Vagina (tissue), 2 donors: ENCODE measurements at regions not wholly inside any gene's neighbourhood (a gene's known extent, or its start where the extent isn't known, plus 50 kb on each side); places are given as distances from the start of the nearest gene placed in this dataset.
"Not testable (repeated sequence)": the region's sequence is repeated elsewhere in the genome, so short reads cannot be mapped to it uniquely, and the experiment has no call there.

Experiments
- DNase-seq, 2 donors: peaks; one replicate each; pipeline ENCODE4 v3.0.0-alpha.2; 2017; ENCODE audit errors: extremely low spot score in 2 of 2
- H3K27ac ChIP-seq: fragments of 200-600 bp; sonication (generic); one replicate; pipeline ENCODE4 v1.5.1; 2019
- H3K27me3 ChIP-seq: fragments of 200-600 bp; sonication (generic); one replicate; pipeline ENCODE4 v1.5.1; 2019
- H3K36me3 ChIP-seq, 2 donors: fragments of 200-600 bp; sonication (generic); one replicate each; pipeline ENCODE4 v1.5.1; 2017 to 2019
- H3K4me1 ChIP-seq: fragments of 200-600 bp; sonication (generic); one replicate; pipeline ENCODE4 v1.5.1; 2019
- H3K4me3 ChIP-seq, 2 donors: fragments of 200-600 bp; sonication (generic); 1 replicate in 1 of 2; 2 replicates in 1 of 2; pipeline ENCODE4 v1.5.1; 2016 to 2019
- H3K9me3 ChIP-seq: fragments of 200-600 bp; sonication (generic); one replicate; pipeline ENCODE4 v1.5.1; 2019
- CTCF ChIP-seq, 3 experiments: fragments of 450-650 bp in 2 of 3; fragments of 200-600 bp in 1 of 3; sonication (generic) in 1 of 3; IDR thresholded peaks; one replicate each; pipeline ENCODE4 v1.5.1; 2017 to 2019; ENCODE audit warnings: antibody characterized with exemption in 3 of 3, mild to moderate bottlenecking in 2 of 3, moderate library complexity in 2 of 3
- POLR2A ChIP-seq, 2 donors: fragments of 450-650 bp; IDR thresholded peaks; one replicate each; pipeline ENCODE4 v1.6.1; 2017; ENCODE audit warnings: antibody characterized with exemption in 2 of 2, mild to moderate bottlenecking in 2 of 2, moderate library complexity in 2 of 2
- POLR2AphosphoS5 ChIP-seq, 2 donors: sonication (generic); formaldehyde crosslinking; IDR thresholded peaks; one replicate each; pipeline ENCODE4 v1.9.0; 2017; ENCODE audit warnings: antibody characterized with exemption in 2 of 2, mild to moderate bottlenecking in 2 of 2, low read depth in 1 of 2; ENCODE audit not compliant: insufficient read depth in 1 of 2
- intact Hi-C: fragments of 100-400 bp; cut with DNase I; formaldehyde crosslinking; loops from one replicate; pipeline ENCODE4 v1.15.1; 2023

- Histone ChIP-seq H3K27ac (no peak overlapping the region), H3K9me3 (no peaks in the 10 kb centered on the region), H3K27me3 (no peaks in the 10 kb centered on the region), H3K4me1 (peaks cover 12% of the 10 kb centered on the region), H3K36me3 (no peaks in the 10 kb centered on the region), H3K4me3 (no peak overlapping the region)
- no peak for DNase-seq
- intact Hi-C loops, result no loop called here
- TF ChIP-seq POLR2AphosphoS5 (IDR thresholded peaks at IDR 0.05; ENCODE audit: insufficient read depth in 1 of 2, low read depth in 1 of 2) (no peak), CTCF (IDR thresholded peaks at IDR 0.05) (no peak), POLR2A (IDR thresholded peaks at IDR 0.05) (no peak)
Observed at GRCh38 chr5:56633950-56634349, 181.4 kb upstream of the MAP3K1 start.

- TF ChIP-seq POLR2A (IDR thresholded peaks at IDR 0.05) (no peak), CTCF (IDR thresholded peaks at IDR 0.05) (no peak), POLR2AphosphoS5 (IDR thresholded peaks at IDR 0.05; ENCODE audit: insufficient read depth in 1 of 2, low read depth in 1 of 2) (no peak)
Observed at GRCh38 chr5:56632939-56633338, 182.4 kb upstream of the MAP3K1 start.

GRCh38 chr5:56632199-56632598 is 183.2 kb upstream of the MAP3K1 start:
- no peak for TF ChIP-seq POLR2AphosphoS5 (IDR thresholded peaks at IDR 0.05; ENCODE audit: insufficient read depth in 1 of 2, low read depth in 1 of 2)
- no peak for TF ChIP-seq CTCF (IDR thresholded peaks at IDR 0.05)
- no peak for TF ChIP-seq POLR2A (IDR thresholded peaks at IDR 0.05)
- intact Hi-C loops, result no loop called here

More at GRCh38 chr5:56632939-56633338, 182.4 kb upstream of the MAP3K1 start:
- peaks cover 7% of the 10 kb centered on the region for H3K4me1 ChIP-seq
- intact Hi-C loops, result no loop called here
- H3K27ac ChIP-seq, result no peak overlapping the region
- H3K9me3 ChIP-seq, result no peaks in the 10 kb centered on the region
- no peak overlapping the region for H3K4me3 ChIP-seq
- no peak for DNase-seq
- H3K36me3 ChIP-seq, result no peaks in the 10 kb centered on the region
- no peaks in the 10 kb centered on the region for H3K27me3 ChIP-seq

GRCh38 chr5:56631719-56632118 is 183.6 kb upstream of the MAP3K1 start:
- no peak for DNase-seq
- no peak for TF ChIP-seq POLR2A (IDR thresholded peaks at IDR 0.05)
- TF ChIP-seq POLR2AphosphoS5 (IDR thresholded peaks at IDR 0.05; ENCODE audit: insufficient read depth in 1 of 2, low read depth in 1 of 2), result no peak
- TF ChIP-seq CTCF (IDR thresholded peaks at IDR 0.05), result no peak
- Histone ChIP-seq H3K4me1 (no peaks in the 10 kb centered on the region), H3K36me3 (no peaks in the 10 kb centered on the region), H3K4me3 (no peak overlapping the region), H3K27me3 (no peaks in the 10 kb centered on the region), H3K27ac (no peak overlapping the region), H3K9me3 (no peaks in the 10 kb centered on the region)
- intact Hi-C loops, result no loop called here

More at GRCh38 chr5:56632199-56632598, 183.2 kb upstream of the MAP3K1 start:
- Histone ChIP-seq H3K4me3 (no peak overlapping the region), H3K9me3 (no peaks in the 10 kb centered on the region), H3K4me1 (no peaks in the 10 kb centered on the region), H3K36me3 (no peaks in the 10 kb centered on the region), H3K27ac (no peak overlapping the region), H3K27me3 (no peaks in the 10 kb centered on the region)
- no peak for DNase-seq

- H3K4me1 ChIP-seq, intact Hi-C loops, H3K9me3 ChIP-seq, H3K27me3 ChIP-seq, DNase-seq, H3K27ac ChIP-seq, H3K36me3 ChIP-seq, H3K4me3 ChIP-seq: not testable (repeated sequence)
Observed at GRCh38 chr5:56628616-56629015, 186.7 kb upstream of the MAP3K1 start.

GRCh38 chr5:56625541-56625940 is 189.8 kb upstream of the MAP3K1 start:
- Histone ChIP-seq H3K4me3 (no peak overlapping the region), H3K27ac (no peak overlapping the region), H3K36me3 (no peaks in the 10 kb centered on the region), H3K9me3 (no peaks in the 10 kb centered on the region), H3K27me3 (no peaks in the 10 kb centered on the region), H3K4me1 (no peaks in the 10 kb centered on the region)
- intact Hi-C loops, result no loop called here
- DNase-seq, result no peak
- TF ChIP-seq POLR2A (IDR thresholded peaks at IDR 0.05), result no peak
- TF ChIP-seq POLR2AphosphoS5 (IDR thresholded peaks at IDR 0.05; ENCODE audit: insufficient read depth in 1 of 2, low read depth in 1 of 2), result no peak
- no peak for TF ChIP-seq CTCF (IDR thresholded peaks at IDR 0.05)
